ENCODE measurements at regions not wholly inside any gene's neighbourhood (a gene's known extent, or its start where the extent isn't known, plus 50 kb on each side); places are given as distances from the start of the nearest gene placed in this dataset.
"Not testable (repeated sequence)": the region's sequence is repeated elsewhere in the genome, so short reads cannot be mapped to it uniquely, and the experiment has no call there.

GRCh38 chr16:16448423-16448822, 69.5 kb downstream of the NPIPA7 start:
- not testable (repeated sequence) for DNase-seq

GRCh38 chr16:16449712-16450237, 70.8 kb downstream of the NPIPA7 start:
- not testable (repeated sequence) for DNase-seq

- DNase-seq: not testable (repeated sequence)
These were observed 72.9 kb downstream of the NPIPA7 start for GRCh38 chr16:16451721-16452410.

- not testable (repeated sequence) for DNase-seq
These were observed 79.6 kb downstream of the NPIPA7 start for GRCh38 chr16:16458579-16458978.

GRCh38 chr16:16463792-16464191, 84.9 kb downstream of the NPIPA7 start:
- not testable (repeated sequence) for DNase-seq

- not testable (repeated sequence) for DNase-seq
These were observed 110.0 kb downstream of the NPIPA7 start for GRCh38 chr16:16488919-16489318.

- not testable (repeated sequence) for DNase-seq
These were observed 110.5 kb downstream of the NPIPA7 start for GRCh38 chr16:16489466-16489865.

GRCh38 chr16:16494114-16494513, 115.2 kb downstream of the NPIPA7 start:
- DNase-seq: not testable (repeated sequence)

- not testable (repeated sequence) for DNase-seq
These were observed 116.1 kb downstream of the NPIPA7 start for GRCh38 chr16:16494998-16495397.

GRCh38 chr16:16499875-16500274, 120.9 kb downstream of the NPIPA7 start:
- not testable (repeated sequence) for DNase-seq

GRCh38 chr16:16507041-16507440, 128.1 kb downstream of the NPIPA7 start:
- not testable (repeated sequence) for DNase-seq

- not testable (repeated sequence) for DNase-seq
These were observed 129.4 kb downstream of the NPIPA7 start for GRCh38 chr16:16508344-16508743.

- DNase-seq: not testable (repeated sequence)
These were observed 140.5 kb downstream of the NPIPA7 start for GRCh38 chr16:16519395-16519794.

- DNase-seq: not testable (repeated sequence)
These were observed 142.5 kb downstream of the NPIPA7 start for GRCh38 chr16:16521239-16522002.

- not testable (repeated sequence) for DNase-seq
These were observed 148.1 kb downstream of the NPIPA7 start for GRCh38 chr16:16526998-16527397.

GRCh38 chr16:16530744-16531143, 151.8 kb downstream of the NPIPA7 start:
- DNase-seq: not testable (repeated sequence)

- not testable (repeated sequence) for DNase-seq
These were observed 156.6 kb downstream of the NPIPA7 start for GRCh38 chr16:16535565-16535964.

- DNase-seq: not testable (repeated sequence)
These were observed 157.2 kb downstream of the NPIPA7 start for GRCh38 chr16:16536151-16536550.

- not testable (repeated sequence) for DNase-seq
These were observed 170.8 kb downstream of the NPIPA7 start for GRCh38 chr16:16549710-16550109.

- not testable (repeated sequence) for DNase-seq
These were observed 171.9 kb downstream of the NPIPA7 start for GRCh38 chr16:16550824-16551223.

GRCh38 chr16:16552819-16553340, 173.9 kb downstream of the NPIPA7 start:
- DNase-seq: not testable (repeated sequence)

- DNase-seq: not testable (repeated sequence)
These were observed 180.3 kb downstream of the NPIPA7 start for GRCh38 chr16:16559179-16559740.

GRCh38 chr16:16561532-16561931, 182.6 kb downstream of the NPIPA7 start:
- DNase-seq: not testable (repeated sequence)
